GM19397 (cell line): ENCODE measurements at regions not wholly inside any gene's neighbourhood (a gene's known extent, or its start where the extent isn't known, plus 50 kb on each side); places are given as distances from the start of the nearest gene placed in this dataset.
"Not testable (repeated sequence)": the region's sequence is repeated elsewhere in the genome, so short reads cannot be mapped to it uniquely, and the experiment has no call there.

Experiments used
- ATAC-seq: cut with Tn5 transposase; IDR thresholded peaks from one replicate; pipeline ENCODE4 v1.9.1; 2021; ENCODE audit warnings: mild to moderate bottlenecking, moderate library complexity; ENCODE audit not compliant: unreplicated experiment

GRCh38 chr2:82793711-82794435, 1665.2 kb downstream of the SUCLG1 start:
- ATAC-seq, result no peak

GRCh38 chr2:82792316-82792715, 1666.8 kb downstream of the SUCLG1 start:
- ATAC-seq, result no peak

GRCh38 chr2:82790206-82791021, 1668.7 kb downstream of the SUCLG1 start:
- no peak for ATAC-seq

- ATAC-seq, result no peak
Measured at GRCh38 chr2:82789851-82790205, 1669.3 kb downstream of the SUCLG1 start.

- ATAC-seq, result no peak
Measured at GRCh38 chr2:82781176-82781915, 1677.7 kb downstream of the SUCLG1 start.

GRCh38 chr2:82780050-82780449, 1679.0 kb downstream of the SUCLG1 start:
- ATAC-seq, result no peak

GRCh38 chr2:82752396-82752795, 1706.7 kb downstream of the SUCLG1 start:
- ATAC-seq, result no peak

GRCh38 chr2:82748653-82749052, 1710.4 kb downstream of the SUCLG1 start:
- ATAC-seq, result no peak

- ATAC-seq, result no peak
Measured at GRCh38 chr2:82740527-82740926, 1718.6 kb downstream of the SUCLG1 start.

- not testable (repeated sequence) for ATAC-seq
Measured at GRCh38 chr2:82737965-82738364, 1721.1 kb downstream of the SUCLG1 start.

- ATAC-seq, result no peak
Measured at GRCh38 chr2:82735336-82735735, 1723.7 kb downstream of the SUCLG1 start.

GRCh38 chr2:82731824-82732223, 1727.3 kb downstream of the SUCLG1 start:
- ATAC-seq, result no peak

- ATAC-seq, result no peak
Measured at GRCh38 chr2:82730811-82731210, 1728.3 kb downstream of the SUCLG1 start.

GRCh38 chr2:82728090-82728489, 1731.0 kb downstream of the SUCLG1 start:
- no peak for ATAC-seq

GRCh38 chr2:82708681-82709080, 1750.4 kb downstream of the SUCLG1 start:
- ATAC-seq, result no peak

- ATAC-seq, result no peak
Measured at GRCh38 chr2:82697231-82697630, 1761.8 kb downstream of the SUCLG1 start.

- ATAC-seq, result no peak
Measured at GRCh38 chr2:82694431-82694830, 1764.6 kb downstream of the SUCLG1 start.

GRCh38 chr2:82690757-82691411, 1768.2 kb downstream of the SUCLG1 start:
- ATAC-seq, result no peak

GRCh38 chr2:82675186-82675585, 1783.9 kb downstream of the SUCLG1 start:
- ATAC-seq, result no peak

GRCh38 chr2:82674652-82675051, 1784.4 kb downstream of the SUCLG1 start:
- no peak for ATAC-seq

GRCh38 chr2:82667491-82667890, 1791.6 kb downstream of the SUCLG1 start:
- ATAC-seq, result no peak
